ENCODE measurements at regions not wholly inside any gene's neighbourhood (a gene's known extent, or its start where the extent isn't known, plus 50 kb on each side); places are given as distances from the start of the nearest gene placed in this dataset.
"Not testable (repeated sequence)": the region's sequence is repeated elsewhere in the genome, so short reads cannot be mapped to it uniquely, and the experiment has no call there.

- FAIRE-seq (peak; percentile 41), DNase-seq (ENCODE audit: insufficient read length, low spot score) (no peak)
- no peak for TF ChIP-seq CTCF (IDR thresholded peaks at IDR 0.05; ENCODE audit: insufficient read depth, missing control alignments)
Measured at GRCh38 chr14:28161040-28161439, 605.5 kb upstream of the FOXG1 start.

GRCh38 chr14:28163233-28163632 is 603.4 kb upstream of the FOXG1 start:
- no peak for TF ChIP-seq CTCF (IDR thresholded peaks at IDR 0.05; ENCODE audit: insufficient read depth, missing control alignments)
- FAIRE-seq (peak; percentile 96), DNase-seq (ENCODE audit: insufficient read length, low spot score) (no peak)

- TF ChIP-seq CTCF (IDR thresholded peaks at IDR 0.05; ENCODE audit: insufficient read depth, missing control alignments) = no peak
- no peak for DNase-seq (ENCODE audit: insufficient read length, low spot score)
- peak; percentile 96 for FAIRE-seq
Measured at GRCh38 chr14:28163897-28164296, 602.7 kb upstream of the FOXG1 start.

GRCh38 chr14:28187902-28188830 is 578.4 kb upstream of the FOXG1 start:
- not testable (repeated sequence) for FAIRE-seq; DNase-seq (ENCODE audit: insufficient read length, low spot score)

GRCh38 chr14:28196878-28197277 is 569.7 kb upstream of the FOXG1 start:
- no peak for TF ChIP-seq CTCF (IDR thresholded peaks at IDR 0.05; ENCODE audit: insufficient read depth, missing control alignments)
- no peak for FAIRE-seq

GRCh38 chr14:28220391-28220790 is 546.2 kb upstream of the FOXG1 start:
- no peak for TF ChIP-seq CTCF (IDR thresholded peaks at IDR 0.05; ENCODE audit: insufficient read depth, missing control alignments)
- DNase-seq (ENCODE audit: insufficient read length, low spot score) = no peak
- no peak for FAIRE-seq

More at GRCh38 chr14:28196878-28197277, 569.7 kb upstream of the FOXG1 start:
- no peak for DNase-seq (ENCODE audit: insufficient read length, low spot score)

GRCh38 chr14:28240909-28241308 is 525.7 kb upstream of the FOXG1 start:
- no peak for DNase-seq (ENCODE audit: insufficient read length, low spot score)
- no peak for FAIRE-seq
- no peak for TF ChIP-seq CTCF (IDR thresholded peaks at IDR 0.05; ENCODE audit: insufficient read depth, missing control alignments)
